ENCODE measurements at regions not wholly inside any gene's neighbourhood (a gene's known extent, or its start where the extent isn't known, plus 50 kb on each side); places are given as distances from the start of the nearest gene placed in this dataset.
A peak's percentile ranks its signal among the peaks of the same experiment; 100 is the strongest.

DNA sequence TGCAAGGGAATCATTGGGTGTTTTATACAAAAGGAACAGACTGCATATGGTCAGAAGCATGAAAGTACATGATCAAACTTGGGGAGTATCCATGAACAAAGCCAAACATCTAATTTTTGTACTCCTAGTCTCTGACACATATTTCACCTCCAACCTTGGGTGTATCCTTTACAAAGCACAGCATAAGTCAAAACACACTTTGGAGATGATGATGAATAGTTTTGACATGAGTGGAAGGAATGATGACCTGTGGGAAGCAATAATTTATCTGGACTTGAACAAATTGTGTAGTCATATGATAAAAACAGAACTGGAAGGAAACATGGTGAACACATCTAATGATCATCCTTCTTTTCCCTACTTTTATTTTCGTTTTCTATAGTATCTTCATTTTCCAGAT, 108.7 kb upstream of the PLS3 start:
- in situ Hi-C loops (cut with MboI) (no loop called here), intact Hi-C loops (cut with micrococcal nuclease; ENCODE audit: unreplicated experiment) (no loop called here)
- RAD21 ChIA-PET (ENCODE audit: unreplicated experiment) = no interaction called here
- H3K36me3 ChIP-seq (ENCODE audit: control insufficient read depth in 2 of 2, insufficient read depth in 2 of 2, low read length in 1 of 2) = no peaks in the 10 kb centered on the region
- no peak overlapping the region for H2AFZ ChIP-seq (ENCODE audit: control insufficient read depth, low read depth, low read length)
- no peak overlapping the region for H3K9ac ChIP-seq (ENCODE audit: control insufficient read depth, insufficient read depth, low read length)
- CTCF ChIA-PET = no interaction called here
- H3K9me3 ChIP-seq (replicated peaks; ENCODE audit: control insufficient read depth, insufficient read depth, low read length) = no peaks in the 10 kb centered on the region
- H3K4me1 ChIP-seq (ENCODE audit: control insufficient read depth, insufficient read depth, low read length) = no peaks in the 10 kb centered on the region
- BruUV-seq (replicated peaks) = no TSS peak
- no peak overlapping the region for H3K4me2 ChIP-seq (ENCODE audit: control insufficient read depth, insufficient read depth)
- H3K79me2 ChIP-seq (ENCODE audit: control insufficient read depth, insufficient read depth, low read length) = no peaks in the 10 kb centered on the region
- POLR2A ChIA-PET = no interaction called here
- H3K27ac ChIP-seq (ENCODE audit: control insufficient read depth, insufficient read depth) = no peak overlapping the region
- FAIRE-seq (peak; percentile 7), ATAC-seq (no peak), DNase-seq (ENCODE audit: low read depth, low spot score) (no peak)
- no peaks in the 10 kb centered on the region; a peak in 1 of 4 replicates for H3K27me3 ChIP-seq (replicated peaks in 1 of 2; ENCODE audit: control insufficient read depth in 2 of 2, insufficient read depth in 2 of 2, low read length in 1 of 2)
- no peaks in the 10 kb centered on the region; the same call in 1 of the 2 replicates for H4K20me1 ChIP-seq (ENCODE audit: control insufficient read depth, insufficient read depth)
- WGBS (ENCODE audit: insufficient coverage, insufficient replicate concordance, low lambda C conversion rate, missing lambda C conversion rate) = 0% methylated on average over 1 of the region's 1 CpG
- no peak overlapping the region for H3K4me3 ChIP-seq
- TF ChIP-seq LARP7 (IDR thresholded peaks at IDR 0.05) (no peak), FOS (IDR thresholded peaks at IDR 0.05; ENCODE audit: borderline replicate concordance, extremely low read depth, insufficient read length) (no peak), IRF4 (IDR thresholded peaks at IDR 0.05; ENCODE audit: low read depth, low read length) (no peak), ZNF384 (IDR thresholded peaks at IDR 0.05; ENCODE audit: borderline replicate concordance, low read depth, low read length) (no peak), SMARCA5 (IDR thresholded peaks at IDR 0.05) (no peak), DPF2 (IDR thresholded peaks at IDR 0.05) (no peak), SIX5 (IDR thresholded peaks at IDR 0.05; ENCODE audit: low read depth, low read length, severe bottlenecking) (no peak), NFYA (IDR thresholded peaks at IDR 0.05; ENCODE audit: borderline replicate concordance, low read depth, low read length) (no peak), ASH2L (IDR thresholded peaks at IDR 0.05; ENCODE audit: borderline replicate concordance, low read depth) (no peak), POU2F2 (IDR thresholded peaks at IDR 0.05; ENCODE audit: borderline replicate concordance, low read depth, low read length) (no peak)
- TF ChIP-seq, protein P1, sequence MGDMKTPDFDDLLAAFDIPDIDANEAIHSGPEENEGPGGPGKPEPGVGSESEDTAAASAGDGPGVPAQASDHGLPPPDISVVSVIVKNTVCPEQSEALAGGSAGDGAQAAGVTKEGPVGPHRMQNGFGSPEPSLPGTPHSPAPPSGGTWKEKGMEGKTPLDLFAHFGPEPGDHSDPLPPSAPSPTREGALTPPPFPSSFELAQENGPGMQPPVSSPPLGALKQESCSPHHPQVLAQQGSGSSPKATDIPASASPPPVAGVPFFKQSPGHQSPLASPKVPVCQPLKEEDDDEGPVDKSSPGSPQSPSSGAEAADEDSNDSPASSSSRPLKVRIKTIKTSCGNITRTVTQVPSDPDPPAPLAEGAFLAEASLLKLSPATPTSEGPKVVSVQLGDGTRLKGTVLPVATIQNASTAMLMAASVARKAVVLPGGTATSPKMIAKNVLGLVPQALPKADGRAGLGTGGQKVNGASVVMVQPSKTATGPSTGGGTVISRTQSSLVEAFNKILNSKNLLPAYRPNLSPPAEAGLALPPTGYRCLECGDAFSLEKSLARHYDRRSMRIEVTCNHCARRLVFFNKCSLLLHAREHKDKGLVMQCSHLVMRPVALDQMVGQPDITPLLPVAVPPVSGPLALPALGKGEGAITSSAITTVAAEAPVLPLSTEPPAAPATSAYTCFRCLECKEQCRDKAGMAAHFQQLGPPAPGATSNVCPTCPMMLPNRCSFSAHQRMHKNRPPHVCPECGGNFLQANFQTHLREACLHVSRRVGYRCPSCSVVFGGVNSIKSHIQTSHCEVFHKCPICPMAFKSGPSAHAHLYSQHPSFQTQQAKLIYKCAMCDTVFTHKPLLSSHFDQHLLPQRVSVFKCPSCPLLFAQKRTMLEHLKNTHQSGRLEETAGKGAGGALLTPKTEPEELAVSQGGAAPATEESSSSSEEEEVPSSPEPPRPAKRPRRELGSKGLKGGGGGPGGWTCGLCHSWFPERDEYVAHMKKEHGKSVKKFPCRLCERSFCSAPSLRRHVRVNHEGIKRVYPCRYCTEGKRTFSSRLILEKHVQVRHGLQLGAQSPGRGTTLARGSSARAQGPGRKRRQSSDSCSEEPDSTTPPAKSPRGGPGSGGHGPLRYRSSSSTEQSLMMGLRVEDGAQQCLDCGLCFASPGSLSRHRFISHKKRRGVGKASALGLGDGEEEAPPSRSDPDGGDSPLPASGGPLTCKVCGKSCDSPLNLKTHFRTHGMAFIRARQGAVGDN (IDR thresholded peaks at IDR 0.05) = no peak
- TF ChIP-seq, protein P2, sequence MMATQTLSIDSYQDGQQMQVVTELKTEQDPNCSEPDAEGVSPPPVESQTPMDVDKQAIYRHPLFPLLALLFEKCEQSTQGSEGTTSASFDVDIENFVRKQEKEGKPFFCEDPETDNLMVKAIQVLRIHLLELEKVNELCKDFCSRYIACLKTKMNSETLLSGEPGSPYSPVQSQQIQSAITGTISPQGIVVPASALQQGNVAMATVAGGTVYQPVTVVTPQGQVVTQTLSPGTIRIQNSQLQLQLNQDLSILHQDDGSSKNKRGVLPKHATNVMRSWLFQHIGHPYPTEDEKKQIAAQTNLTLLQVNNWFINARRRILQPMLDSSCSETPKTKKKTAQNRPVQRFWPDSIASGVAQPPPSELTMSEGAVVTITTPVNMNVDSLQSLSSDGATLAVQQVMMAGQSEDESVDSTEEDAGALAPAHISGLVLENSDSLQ (IDR thresholded peaks at IDR 0.05) = no peak
- TF ChIP-seq, protein P3, sequence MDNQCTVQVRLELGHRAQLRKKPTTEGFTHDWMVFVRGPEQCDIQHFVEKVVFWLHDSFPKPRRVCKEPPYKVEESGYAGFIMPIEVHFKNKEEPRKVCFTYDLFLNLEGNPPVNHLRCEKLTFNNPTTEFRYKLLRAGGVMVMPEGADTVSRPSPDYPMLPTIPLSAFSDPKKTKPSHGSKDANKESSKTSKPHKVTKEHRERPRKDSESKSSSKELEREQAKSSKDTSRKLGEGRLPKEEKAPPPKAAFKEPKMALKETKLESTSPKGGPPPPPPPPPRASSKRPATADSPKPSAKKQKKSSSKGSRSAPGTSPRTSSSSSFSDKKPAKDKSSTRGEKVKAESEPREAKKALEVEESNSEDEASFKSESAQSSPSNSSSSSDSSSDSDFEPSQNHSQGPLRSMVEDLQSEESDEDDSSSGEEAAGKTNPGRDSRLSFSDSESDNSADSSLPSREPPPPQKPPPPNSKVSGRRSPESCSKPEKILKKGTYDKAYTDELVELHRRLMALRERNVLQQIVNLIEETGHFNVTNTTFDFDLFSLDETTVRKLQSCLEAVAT (IDR thresholded peaks at IDR 0.05) = no peak
- TF ChIP-seq, protein P4, sequence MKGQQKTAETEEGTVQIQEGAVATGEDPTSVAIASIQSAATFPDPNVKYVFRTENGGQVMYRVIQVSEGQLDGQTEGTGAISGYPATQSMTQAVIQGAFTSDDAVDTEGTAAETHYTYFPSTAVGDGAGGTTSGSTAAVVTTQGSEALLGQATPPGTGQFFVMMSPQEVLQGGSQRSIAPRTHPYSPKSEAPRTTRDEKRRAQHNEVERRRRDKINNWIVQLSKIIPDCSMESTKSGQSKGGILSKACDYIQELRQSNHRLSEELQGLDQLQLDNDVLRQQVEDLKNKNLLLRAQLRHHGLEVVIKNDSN (IDR thresholded peaks at IDR 0.05; ENCODE audit: borderline replicate concordance, extremely low read length, insufficient read depth, low read depth, low read length) = no peak
- SMC1A ChIA-PET (ENCODE audit: uncharacterized antibody, unreplicated experiment) = interaction anchor here (1.3 kb wide), 1 partner anchor 11 kb away, joined by 3 read pairs; no protein-coding TSS in a partner anchor
